ENCODE measurements at regions not wholly inside any gene's neighbourhood (a gene's known extent, or its start where the extent isn't known, plus 50 kb on each side); places are given as distances from the start of the nearest gene placed in this dataset.

- no peak for TF ChIP-seq CTCF (IDR thresholded peaks at IDR 0.05 in 2 of 3, conservative IDR thresholded peaks at IDR 0.05 in 1 of 3; ENCODE audit: borderline replicate concordance in 1 of 3, insufficient read depth in 1 of 3, low read depth in 2 of 3, low read length in 2 of 3)
- no peak for TF ChIP-seq REST (IDR thresholded peaks at IDR 0.05; ENCODE audit: low read depth)
- TF ChIP-seq POLR2A (IDR thresholded peaks at IDR 0.05; ENCODE audit: borderline replicate concordance, extremely low read depth, insufficient read depth, insufficient read length): no peak
- no peak for TF ChIP-seq TCF7L2 (IDR thresholded peaks at IDR 0.05; ENCODE audit: borderline replicate concordance, extremely low read depth, insufficient read depth, insufficient read length)
Measured at GRCh38 chr16:5993356-5993755, 895.8 kb upstream of the EEF2KMT start.
